ENCODE measurements at regions not wholly inside any gene's neighbourhood (a gene's known extent, or its start where the extent isn't known, plus 50 kb on each side); places are given as distances from the start of the nearest gene placed in this dataset.
"Not testable (repeated sequence)": the region's sequence is repeated elsewhere in the genome, so short reads cannot be mapped to it uniquely, and the experiment has no call there.

DNA sequence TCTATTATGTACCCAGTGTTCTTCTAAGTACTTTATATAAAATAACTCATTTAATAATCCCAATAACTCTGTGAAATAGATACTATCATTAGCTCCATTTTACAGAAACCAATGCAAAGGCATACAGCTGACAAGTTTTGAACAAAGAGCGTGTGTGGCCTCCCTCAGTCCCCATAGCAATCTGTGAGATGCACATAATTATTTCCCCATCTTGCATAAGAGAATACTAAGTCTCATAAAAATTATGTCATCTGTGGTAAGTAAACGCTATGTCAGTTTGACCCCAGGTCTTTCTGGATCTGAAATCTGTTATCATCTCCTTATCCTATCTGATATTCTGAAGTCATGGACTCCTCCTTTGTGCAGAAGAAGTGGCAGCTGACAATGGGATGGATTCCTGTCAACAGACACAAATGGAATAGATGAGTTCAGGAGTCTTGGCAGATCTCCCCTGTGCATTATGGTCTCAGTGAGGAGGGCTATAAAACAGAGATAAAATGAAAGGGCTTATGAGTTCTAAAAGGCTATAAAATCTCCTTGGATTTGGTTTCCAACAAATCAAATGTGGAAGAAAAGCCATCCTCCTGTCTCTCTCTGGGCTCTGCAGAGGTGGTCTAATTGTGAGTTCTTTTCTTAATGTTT is 162.5 kb upstream of the TLE4 start:
- peak; percentile 13 for DNase-seq (ENCODE audit: low read depth)

DNA sequence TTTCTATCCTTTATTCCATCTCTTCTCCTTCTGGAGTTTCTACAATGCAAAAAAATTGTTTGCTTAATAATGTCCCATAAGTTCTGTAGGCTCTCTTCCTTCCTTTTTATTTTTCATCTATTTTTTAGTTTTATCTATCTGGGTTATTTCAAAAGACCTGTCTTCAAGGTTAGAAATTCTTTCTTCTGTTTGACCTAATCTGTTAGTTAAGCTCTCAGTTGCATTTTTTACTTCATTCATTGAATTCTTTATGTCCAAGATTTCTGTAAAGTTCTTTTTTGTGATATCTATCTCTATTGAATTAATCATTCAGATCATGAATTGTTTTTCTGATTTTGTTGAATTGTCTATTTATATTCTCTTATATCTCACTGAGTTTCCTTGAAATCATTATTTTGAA is 145.9 kb upstream of the TLE4 start:
- no peak for DNase-seq (ENCODE audit: low read depth)

DNA sequence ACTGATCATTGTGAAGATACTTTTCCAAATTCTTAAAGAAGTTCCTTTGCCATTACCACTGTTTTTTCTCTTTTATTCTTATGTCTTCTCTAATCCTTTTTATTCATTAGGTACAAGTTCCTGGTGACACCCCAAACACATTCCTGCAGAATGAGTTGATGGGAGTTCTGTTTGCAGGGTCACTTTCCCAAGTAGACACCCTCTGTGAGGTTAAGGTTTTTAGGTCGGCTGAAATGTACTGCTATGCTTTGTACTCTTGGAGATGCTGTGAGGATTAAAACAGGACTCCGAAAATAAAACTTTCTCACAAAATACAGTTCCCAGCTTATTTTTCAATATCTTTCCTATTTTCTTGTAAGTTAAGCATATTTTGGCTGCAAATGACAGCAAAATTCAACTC is 143.3 kb upstream of the TLE4 start:
- DNase-seq (ENCODE audit: low read depth): no peak

DNA sequence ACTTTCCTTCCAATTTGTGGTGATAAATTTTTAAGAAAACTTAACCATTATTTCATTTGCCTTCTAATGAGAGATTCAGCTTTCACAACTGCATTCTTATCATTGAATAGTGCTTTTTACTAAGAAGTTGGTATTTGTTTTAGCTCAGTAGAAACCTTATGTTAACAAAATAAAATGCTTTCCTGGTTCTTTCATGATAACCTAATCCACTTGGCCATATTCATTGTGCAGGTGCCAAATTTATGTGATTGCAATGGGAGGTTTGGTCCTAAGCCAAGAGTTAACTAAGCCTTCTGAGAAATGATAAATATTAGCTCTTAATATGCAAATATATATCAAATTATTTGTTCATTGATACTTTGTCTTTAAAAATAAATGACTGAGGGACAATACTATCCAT is 141.1 kb upstream of the TLE4 start:
- DNase-seq (ENCODE audit: low read depth): no peak

DNA sequence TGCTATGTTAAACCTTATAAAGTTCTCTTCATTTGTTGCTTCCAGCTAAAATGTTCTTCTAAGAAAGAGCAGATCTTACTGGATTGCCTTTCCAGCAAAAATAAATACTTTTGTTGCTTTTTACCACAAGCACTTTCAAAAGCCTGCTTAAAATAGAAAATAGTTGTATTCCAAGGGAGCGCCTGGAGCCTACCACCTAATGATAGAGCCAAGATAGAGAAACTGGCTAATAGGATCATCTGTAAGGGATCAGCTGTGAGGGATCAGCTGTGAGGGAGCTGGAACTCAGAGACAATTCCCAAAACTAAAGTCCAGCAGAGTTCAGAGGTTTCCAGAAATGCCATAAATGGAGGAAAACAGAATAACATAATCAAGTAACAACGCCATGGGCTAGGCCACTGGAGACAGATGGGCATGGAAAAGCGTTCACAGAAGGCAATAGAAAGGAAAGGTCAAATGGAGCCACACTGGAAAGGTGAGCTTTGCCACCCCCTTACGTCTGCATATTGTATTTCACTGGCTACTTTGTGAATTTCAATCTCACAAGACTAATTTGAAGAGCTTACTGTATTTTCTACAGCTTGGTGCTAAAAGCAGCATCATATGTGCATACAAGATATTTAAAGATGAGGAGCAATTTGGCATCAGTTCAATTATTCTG is 140.6 kb upstream of the TLE4 start:
- peak; percentile 40 for DNase-seq (ENCODE audit: low read depth)

DNA sequence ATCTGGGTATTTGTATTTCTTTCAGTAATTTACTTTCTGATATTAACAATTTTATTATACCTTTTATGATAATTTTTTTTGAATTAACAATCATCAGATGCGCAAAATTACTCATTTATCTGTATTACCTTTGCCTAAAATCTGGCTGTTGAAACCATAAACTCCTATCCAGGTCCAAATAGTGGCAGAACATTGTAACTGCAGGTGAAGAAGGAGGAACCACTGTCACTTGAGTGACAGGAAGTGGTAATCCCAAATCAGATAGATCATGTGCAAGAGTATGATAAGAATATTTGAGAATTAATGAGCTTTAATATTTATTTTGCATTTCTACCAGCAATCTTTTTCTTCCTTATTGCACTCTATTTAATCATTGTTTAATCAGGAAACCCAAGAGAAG is 139.3 kb upstream of the TLE4 start:
- DNase-seq (ENCODE audit: low read depth): no peak

DNA sequence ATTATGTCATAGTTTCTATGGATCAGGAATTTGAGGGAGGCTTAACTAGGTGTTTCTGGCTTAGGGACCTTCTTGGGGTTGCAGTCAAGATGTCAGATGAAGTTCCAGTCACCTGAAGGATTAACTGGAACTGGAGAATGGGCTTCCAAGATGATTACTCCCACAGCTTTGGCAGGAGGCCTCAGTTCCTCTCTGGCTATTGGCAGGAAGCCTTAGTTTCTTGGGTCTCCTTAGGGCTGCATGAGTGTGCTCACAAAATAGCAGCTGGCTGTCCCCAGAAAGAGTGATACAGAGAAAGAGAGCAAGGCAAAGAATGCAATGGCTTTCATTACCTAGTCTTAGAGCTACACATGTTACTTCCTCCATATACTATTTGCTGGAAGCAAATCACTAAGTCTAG is 138.1 kb upstream of the TLE4 start:
- DNase-seq (ENCODE audit: low read depth): peak; percentile 44

DNA sequence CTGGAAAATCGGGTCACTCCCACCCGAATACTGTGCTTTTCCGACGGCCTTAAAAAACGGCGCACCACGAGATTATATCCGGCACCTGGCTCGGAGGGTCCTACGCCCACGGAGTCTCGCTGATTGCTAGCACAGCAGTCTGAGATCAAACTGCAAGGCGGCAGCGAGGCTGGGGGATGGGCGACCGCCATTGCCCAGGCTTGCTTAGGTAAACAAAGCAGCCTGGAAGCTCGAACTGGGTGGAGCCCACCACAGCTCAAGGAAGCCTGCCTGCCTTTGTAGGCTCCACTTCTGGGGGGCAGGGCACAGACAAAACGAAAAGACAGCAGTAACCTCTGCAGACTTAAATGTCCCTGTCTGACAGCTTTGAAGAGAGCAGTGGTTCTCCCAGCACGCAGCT is 132.5 kb upstream of the TLE4 start:
- DNase-seq (ENCODE audit: low read depth): not testable (repeated sequence)

DNA sequence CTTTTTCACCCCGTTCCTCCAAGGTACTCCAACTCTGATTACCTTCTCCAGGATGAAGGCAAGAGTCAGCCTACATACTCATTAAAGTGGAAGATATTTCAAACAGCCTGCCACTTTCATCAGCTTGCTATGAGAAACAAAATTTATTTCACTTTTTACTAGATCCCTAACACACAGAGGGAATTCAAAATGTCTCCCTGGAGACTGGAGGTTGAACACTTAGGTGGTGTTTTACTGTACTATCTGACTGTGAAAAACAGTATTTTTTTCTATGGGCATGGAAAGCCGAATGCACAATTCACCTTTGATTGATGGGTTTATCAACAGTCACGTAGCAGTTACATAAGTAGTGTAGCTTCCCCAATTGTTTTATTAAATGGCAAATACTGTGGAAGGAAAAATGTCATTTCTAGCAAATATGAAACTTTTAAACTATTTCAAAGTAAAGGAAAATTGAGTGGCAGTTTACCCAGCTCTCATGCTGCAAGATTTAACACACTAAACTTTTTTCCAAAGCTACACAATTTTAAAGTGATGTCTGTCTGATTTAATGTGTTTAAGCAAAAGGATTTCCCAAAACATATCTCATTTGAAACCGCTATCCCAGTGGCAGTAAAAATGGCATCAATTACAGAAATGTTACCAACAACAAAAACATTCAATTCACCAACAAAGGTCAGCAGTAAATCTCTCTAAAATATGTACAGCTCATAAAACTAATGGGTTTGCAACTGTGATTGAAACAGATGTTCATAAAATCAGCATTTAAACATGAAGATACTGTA is 125.0 kb upstream of the TLE4 start:
- DNase-seq (ENCODE audit: low read depth): no peak

DNA sequence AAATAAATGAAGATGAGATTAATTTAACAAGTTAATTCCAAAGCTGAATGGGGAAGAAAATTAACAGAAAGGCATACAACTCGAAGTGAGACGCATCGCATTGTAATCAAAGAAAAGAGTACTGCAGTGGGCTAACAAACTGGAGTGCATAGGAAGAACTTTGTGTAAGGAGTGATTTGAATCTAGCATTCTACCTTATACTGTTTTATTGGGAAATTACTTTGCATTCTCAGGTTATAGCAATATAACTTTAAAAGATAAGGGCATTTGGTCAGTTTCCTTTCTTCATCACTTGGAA is 124.5 kb upstream of the TLE4 start:
- DNase-seq (ENCODE audit: low read depth): no peak

DNA sequence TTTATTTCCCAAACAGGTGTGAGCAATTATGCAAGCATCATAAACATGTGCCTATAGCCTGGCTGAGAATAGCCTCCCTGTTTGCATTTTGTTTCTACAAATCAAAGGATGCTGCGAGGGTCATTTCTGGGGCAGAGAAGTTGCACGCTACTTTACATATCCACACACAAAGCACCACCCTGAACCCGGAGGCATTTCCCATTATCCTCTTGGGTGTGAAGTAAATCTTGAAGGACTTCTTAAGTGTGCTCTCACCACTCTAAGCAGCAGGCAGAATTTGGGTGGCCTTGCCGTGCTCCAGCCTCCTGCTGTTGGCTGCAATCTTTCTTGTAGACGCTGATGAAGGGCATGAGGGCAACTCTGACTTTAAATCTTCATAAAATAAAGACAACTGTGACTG is 124.0 kb upstream of the TLE4 start:
- DNase-seq (ENCODE audit: low read depth): no peak

DNA sequence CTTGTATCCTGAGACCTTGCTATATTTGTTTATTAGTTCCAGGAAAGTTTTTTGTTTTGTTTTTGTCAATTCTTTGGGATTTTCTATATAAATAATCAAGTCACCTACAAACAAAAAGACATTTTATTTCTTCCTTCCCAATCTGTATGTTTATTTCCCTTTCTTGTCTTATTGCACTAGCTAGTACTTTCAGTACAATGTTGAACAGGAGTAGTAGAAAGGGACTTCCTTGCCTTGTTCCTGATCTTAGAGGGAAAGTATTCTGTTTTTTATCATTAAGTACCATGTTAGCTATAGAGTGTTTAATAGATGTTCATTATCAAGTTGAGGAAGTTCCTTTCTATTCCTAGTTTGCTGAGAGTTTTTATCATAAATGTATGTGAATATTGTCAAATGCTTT is 119.5 kb upstream of the TLE4 start:
- no peak for DNase-seq (ENCODE audit: low read depth)

DNA sequence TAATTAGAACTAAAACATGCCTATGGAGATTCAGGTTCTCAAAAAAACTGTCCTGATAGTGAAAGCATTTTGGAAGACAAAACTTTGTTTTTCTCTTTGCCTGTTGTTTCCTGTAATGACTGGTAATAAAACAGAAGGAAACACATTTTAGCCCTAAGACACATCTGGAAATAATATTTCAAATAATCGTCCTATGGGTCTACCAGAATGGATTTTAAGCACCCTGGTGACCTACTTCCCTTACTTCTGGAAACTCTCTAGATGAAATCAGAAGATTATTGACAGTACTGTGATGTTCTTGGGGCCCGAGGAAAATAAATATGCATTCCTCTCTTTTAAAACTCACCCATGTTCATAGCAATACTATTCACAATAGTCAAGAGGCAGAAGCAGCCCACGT is 110.1 kb upstream of the TLE4 start:
- no peak for DNase-seq (ENCODE audit: low read depth)

DNA sequence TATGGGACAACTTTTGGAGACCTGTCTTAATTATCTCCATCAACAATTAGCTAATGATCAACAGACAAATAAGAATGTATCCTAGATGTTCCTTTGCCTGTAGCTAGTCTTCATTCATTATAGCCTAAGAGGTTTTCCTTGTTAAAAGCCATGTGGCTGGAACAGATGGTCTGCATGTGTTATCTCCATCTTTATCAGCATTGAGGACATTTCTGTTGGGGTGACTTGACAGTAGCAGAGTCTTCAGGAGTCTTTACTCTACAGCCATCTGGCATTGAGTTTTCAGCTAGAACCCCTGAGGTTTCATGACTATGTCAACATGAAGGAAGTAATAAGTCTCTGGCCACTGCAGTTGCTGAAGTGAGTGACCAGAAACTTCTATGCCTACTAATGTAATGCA is 106.6 kb upstream of the TLE4 start:
- no peak for DNase-seq (ENCODE audit: low read depth)

DNA sequence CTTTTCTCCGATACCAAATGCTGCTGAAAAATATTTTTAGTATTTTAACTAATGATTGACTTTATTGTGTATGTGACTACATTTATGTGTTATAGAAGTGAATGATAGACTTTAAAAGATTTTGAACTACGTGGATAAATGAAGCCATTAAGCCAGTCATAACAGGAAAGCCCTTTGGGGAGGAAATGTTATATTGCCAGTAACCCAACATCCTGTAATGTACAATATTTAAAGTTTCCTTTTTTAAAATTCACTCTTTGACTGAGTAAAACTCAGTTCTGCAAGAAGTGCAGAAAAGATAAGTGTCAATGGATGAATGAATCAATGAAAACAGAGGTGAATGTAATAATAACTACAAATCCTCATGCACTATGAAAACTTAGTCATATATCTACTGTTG is 102.6 kb upstream of the TLE4 start:
- no peak for DNase-seq (ENCODE audit: low read depth)

DNA sequence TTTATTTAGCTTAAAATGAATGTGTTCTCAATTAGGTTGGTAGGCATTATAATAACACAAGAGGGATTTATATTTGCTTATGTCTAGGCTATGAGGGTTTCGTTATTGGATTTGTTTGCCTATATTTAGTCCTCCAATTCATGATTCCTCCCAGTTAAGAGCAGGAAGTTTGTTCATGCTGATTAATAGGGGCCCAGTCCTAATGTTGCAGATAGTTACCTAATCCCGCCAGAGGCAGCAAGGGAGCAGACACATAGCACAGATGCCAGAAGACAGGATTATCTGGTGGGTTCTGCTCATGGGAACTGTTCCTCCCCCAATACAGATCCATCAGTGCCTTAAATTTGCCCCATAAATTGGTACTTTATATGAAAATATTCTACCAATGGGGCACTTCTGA is 100.8 kb upstream of the TLE4 start:
- DNase-seq (ENCODE audit: low read depth): no peak

DNA sequence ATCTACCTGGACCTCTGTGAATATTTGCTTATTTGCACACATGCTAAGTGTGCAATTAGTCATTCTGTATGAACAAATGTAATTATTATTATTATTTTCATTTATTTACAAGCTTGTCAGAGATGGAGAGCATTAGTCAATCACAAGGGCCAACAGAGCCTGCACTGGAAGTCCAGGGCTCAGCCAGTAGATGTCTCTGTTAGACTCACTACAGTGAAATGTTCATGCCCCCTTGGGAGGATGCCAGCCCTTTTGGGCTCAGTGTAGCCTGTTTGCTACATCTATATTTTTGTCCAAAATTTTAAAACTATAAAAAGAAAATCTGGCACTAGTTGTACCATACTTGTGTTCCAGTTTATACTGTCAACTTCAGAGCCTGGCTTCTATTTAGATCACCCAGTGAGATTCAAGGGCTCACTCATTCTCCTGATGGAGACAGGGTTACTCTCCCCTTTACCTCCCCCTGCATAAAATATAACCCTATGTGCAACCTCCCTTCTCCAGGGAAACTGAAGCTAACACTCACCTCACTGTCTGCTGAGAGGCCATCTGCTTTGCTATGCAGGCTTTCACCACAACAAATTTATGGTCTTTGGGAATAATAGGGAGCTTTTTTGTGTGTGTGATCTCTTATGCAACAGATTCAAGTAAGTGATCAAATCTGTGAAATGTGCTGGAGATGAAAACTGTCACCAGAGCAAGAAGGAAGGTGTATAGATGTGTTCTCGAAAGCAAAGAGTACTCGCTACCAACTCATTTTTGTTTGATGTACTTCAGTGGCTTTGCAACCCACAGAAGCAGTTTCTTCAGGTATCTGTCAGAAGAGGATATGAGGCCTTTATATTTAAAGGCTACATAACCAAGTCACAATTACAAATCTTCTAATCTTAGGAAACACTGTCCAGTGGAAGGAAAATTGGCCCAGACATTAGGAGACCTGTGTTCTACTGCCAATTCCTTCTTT is 99.9 kb upstream of the TLE4 start:
- peak; percentile 80 for DNase-seq (ENCODE audit: low read depth)

DNA sequence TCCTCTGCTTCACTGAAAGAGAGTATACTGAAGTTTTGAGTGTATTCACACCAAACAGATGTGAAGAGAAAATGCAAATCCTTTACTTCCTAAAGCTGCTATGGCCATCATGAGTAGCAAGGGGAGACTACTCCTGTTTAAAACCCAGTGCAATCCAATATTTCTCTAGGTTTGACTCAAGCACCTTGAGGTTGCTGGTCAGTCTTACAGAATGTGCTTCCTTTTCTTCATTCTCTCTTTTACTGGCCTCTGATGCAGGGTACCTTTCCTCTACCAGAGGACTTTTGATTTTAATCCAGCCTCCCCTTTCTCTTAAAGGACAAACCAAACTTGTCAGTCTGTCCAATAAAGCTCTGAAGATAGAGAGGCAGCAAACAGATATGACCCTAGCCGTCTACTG is 98.1 kb upstream of the TLE4 start:
- DNase-seq (ENCODE audit: low read depth): no peak

DNA sequence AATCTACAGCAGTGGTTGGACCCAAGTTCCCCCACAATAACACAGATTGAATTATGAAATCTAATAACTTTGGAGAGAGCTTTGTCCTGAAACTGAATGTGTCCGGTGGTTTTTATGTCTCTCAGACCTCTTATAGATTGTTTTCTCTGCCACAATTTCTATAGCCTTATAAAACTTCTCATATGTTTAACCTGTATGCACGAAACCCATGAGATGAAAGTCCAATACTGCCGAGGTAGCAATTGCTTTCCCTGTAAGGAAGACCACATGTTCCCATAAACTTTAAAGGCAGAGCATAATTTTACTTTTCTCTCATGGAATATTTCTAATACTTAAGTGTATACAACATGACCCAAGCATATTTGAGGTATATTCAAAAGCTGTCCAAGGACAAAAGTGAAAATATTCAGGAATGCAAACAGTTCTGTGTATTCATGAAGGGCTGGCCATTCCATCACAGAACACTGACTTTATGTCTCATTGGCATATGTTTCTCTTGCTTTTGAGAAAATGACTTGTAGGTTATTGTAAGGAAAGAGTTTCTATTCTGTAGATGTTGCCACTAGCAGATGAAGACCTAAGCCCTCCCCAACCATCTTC is 94.4 kb upstream of the TLE4 start:
- DNase-seq (ENCODE audit: low read depth): no peak

DNA sequence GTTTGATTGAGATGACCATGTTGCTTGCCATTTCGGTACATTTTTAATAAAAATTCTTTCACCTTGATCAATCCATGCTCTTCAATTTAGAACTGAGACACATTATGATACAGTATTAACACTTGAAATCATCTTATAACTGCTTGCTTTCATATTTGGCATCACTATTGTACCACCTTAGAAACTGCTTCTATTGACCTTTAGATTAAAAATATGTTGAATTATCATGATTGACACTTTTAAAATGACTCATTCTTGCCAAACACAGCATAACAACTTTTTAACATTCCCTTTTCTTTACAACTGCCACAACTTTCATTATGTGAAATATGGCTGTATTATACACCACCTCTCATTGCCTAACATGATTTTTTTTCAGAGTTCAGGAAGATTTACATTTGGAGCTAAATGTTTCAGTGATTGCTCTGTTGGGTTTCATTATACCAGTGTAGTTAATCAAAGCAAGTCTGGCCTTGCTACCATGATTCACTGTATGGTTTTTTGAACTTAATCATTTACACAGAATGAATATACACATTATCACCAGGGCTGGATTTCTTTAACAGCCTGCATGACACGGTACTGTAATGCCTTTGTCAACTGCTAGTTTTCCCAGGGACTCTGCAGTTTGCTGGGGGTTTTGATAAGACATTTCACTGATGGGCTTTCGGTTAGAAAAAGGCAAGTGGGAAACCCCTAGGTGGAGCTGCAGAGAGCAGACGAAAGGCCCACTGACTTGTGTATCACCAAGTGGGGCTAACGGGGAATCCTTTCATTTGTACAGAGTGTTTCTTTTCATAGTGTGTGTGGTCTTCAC is 93.6 kb upstream of the TLE4 start:
- peak; percentile 22 for DNase-seq (ENCODE audit: low read depth)

Data from myocyte (in vitro differentiated cells).